Peyer's patch (tissue), 4 donors: ENCODE measurements at regions not wholly inside any gene's neighbourhood (a gene's known extent, or its start where the extent isn't known, plus 50 kb on each side); places are given as distances from the start of the nearest gene placed in this dataset.

Experiments
- DNase-seq, 3 donors: peaks; one replicate each; pipeline ENCODE4 v3.0.0-alpha.2; 2017 to 2019
- H3K27ac ChIP-seq, 4 donors: fragments of 200-600 bp; sonication (generic); one replicate each; pipeline ENCODE4 v1.5.1; 2016 to 2019
- H3K27me3 ChIP-seq, 2 donors: fragments of 200-600 bp; sonication (generic); one replicate each; pipeline ENCODE4 v1.5.1; 2019
- H3K36me3 ChIP-seq, 3 donors: fragments of 200-600 bp; sonication (generic); one replicate each; pipeline ENCODE4 v1.5.1; 2016 to 2019
- H3K4me1 ChIP-seq, 4 donors: fragments of 200-600 bp; sonication (generic); one replicate each; pipeline ENCODE4 v1.5.1; 2016 to 2019
- H3K4me3 ChIP-seq, 4 donors: fragments of 200-600 bp; sonication (generic); 1 replicate in 3 of 4; 2 replicates in 1 of 4; pipeline ENCODE4 v1.5.1; 2016 to 2019; ENCODE audit warnings: mild to moderate bottlenecking in 1 of 4
- H3K9me3 ChIP-seq, 4 donors: fragments of 200-600 bp; sonication (generic); one replicate each; pipeline ENCODE4 v1.5.1; 2016 to 2019; ENCODE audit warnings: mild to moderate bottlenecking in 1 of 4
- POLR2A ChIP-seq, 2 donors: fragments of 450-650 bp; IDR thresholded peaks; one replicate each; pipeline ENCODE4 v1.5.1; 2017; ENCODE audit warnings: antibody characterized with exemption in 2 of 2, mild to moderate bottlenecking in 2 of 2, moderate library complexity in 2 of 2
- TF ChIP-seq, protein P1 (sequence below), 6 experiments: fragments of 450-650 bp in 4 of 6; fragments of 200-600 bp in 2 of 6; sonication (generic) in 1 of 6; IDR thresholded peaks; one replicate each; pipeline ENCODE4 v1.5.1; 2017 to 2019; ENCODE audit warnings: antibody characterized with exemption in 6 of 6, mild to moderate bottlenecking in 3 of 6, moderate library complexity in 1 of 6

DNA sequence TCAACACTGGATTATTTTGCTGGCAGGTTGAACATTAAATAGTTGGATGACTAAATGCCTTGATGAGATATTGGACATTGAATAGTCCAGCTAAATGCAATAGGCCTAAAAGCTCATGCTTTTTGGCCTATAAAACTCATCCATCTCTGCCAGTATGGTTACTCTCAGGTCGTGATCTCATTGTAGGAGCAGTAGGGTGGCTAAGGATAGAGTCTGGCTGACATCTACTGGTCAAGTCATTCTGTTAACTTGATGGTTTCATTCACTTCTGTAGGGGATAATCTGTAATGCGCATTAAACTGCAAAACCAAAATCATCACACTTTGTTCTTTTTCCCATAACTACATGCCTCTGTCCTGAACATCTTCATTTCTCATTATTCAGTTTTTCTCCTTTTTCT, 227.0 kb downstream of the DKK2 start:
- TF ChIP-seq, protein P1, sequence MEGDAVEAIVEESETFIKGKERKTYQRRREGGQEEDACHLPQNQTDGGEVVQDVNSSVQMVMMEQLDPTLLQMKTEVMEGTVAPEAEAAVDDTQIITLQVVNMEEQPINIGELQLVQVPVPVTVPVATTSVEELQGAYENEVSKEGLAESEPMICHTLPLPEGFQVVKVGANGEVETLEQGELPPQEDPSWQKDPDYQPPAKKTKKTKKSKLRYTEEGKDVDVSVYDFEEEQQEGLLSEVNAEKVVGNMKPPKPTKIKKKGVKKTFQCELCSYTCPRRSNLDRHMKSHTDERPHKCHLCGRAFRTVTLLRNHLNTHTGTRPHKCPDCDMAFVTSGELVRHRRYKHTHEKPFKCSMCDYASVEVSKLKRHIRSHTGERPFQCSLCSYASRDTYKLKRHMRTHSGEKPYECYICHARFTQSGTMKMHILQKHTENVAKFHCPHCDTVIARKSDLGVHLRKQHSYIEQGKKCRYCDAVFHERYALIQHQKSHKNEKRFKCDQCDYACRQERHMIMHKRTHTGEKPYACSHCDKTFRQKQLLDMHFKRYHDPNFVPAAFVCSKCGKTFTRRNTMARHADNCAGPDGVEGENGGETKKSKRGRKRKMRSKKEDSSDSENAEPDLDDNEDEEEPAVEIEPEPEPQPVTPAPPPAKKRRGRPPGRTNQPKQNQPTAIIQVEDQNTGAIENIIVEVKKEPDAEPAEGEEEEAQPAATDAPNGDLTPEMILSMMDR (IDR thresholded peaks at IDR 0.05): peak in 3 of 6 experiments; percentile 48 to 50 (median 49)
- TF ChIP-seq POLR2A (IDR thresholded peaks at IDR 0.05): no peak
- H3K4me3 ChIP-seq: no peak overlapping the region
- no peaks in the 10 kb centered on the region for H3K36me3 ChIP-seq
- no peaks in the 10 kb centered on the region for H3K4me1 ChIP-seq
- no peak overlapping the region for H3K27ac ChIP-seq
- H3K9me3 ChIP-seq: no peaks in the 10 kb centered on the region
- H3K27me3 ChIP-seq: no peaks in the 10 kb centered on the region
- DNase-seq: no peak

DNA sequence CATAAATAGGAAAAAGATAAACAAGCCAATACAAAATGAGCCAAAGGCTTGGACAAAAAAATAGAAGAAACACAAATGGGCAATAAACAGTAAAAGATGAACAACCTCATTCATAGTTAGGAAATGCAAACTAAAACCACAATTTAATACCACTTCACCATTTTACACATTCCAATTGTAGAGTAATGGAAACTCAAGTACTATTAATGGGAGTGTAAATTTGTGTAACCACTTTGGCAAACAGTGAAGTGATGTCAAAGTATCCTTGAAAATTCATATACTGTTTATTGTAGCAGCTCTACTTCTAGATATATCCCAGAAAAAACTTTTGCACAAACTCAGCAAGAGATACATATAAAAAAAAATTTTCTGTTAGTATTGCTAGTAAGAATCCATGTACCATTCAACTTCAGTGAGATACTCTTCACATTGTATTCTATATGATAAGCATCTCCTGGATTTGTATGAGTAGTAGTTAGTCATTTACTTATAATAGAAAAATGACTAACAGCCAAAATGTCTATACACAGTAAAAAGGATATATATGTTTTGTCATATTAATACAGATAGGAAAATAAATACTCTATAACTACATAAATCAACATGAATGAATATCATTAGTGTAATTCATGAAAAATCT, 229.8 kb downstream of the DKK2 start:
- Histone ChIP-seq H3K9me3 (no peaks in the 10 kb centered on the region), H3K36me3 (no peaks in the 10 kb centered on the region), H3K27me3 (no peaks in the 10 kb centered on the region), H3K4me1 (no peaks in the 10 kb centered on the region), H3K27ac (no peak overlapping the region), H3K4me3 (no peak overlapping the region)
- TF ChIP-seq, protein P1 (IDR thresholded peaks at IDR 0.05): no peak
- TF ChIP-seq POLR2A (IDR thresholded peaks at IDR 0.05): no peak
- no peak for DNase-seq

DNA sequence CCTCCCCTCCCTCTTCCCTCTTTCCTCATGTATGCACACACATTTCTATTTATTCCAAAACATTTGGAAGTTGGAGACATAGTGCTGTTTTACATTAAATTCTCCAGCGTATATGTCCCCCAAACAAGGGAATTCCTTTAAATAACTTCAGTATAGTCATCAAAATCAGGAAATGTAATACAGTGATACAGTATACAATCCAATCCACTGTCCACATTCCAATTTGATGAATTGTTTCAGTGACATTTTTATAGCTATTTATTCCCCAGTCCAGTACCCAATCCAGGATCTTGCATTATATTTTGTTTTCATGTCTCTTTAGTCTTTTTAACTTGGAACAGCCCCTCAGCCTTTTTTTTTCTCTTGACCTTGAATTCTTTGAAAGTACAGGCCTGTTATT, 233.0 kb downstream of the DKK2 start:
- Histone ChIP-seq H3K4me3 (no peak overlapping the region), H3K27ac (no peak overlapping the region), H3K36me3 (no peaks in the 10 kb centered on the region), H3K9me3 (no peaks in the 10 kb centered on the region), H3K27me3 (no peaks in the 10 kb centered on the region), H3K4me1 (no peaks in the 10 kb centered on the region)
- DNase-seq: no peak
- no peak for TF ChIP-seq POLR2A (IDR thresholded peaks at IDR 0.05)
- TF ChIP-seq, protein P1 (IDR thresholded peaks at IDR 0.05): no peak

GRCh38 chr4:106801386-106801785, 234.7 kb downstream of the DKK2 start:
- no peak for DNase-seq
- Histone ChIP-seq H3K4me1 (no peaks in the 10 kb centered on the region), H3K4me3 (no peak overlapping the region), H3K27ac (no peak overlapping the region), H3K36me3 (no peaks in the 10 kb centered on the region), H3K27me3 (no peaks in the 10 kb centered on the region), H3K9me3 (no peaks in the 10 kb centered on the region)
- TF ChIP-seq, protein P1 (IDR thresholded peaks at IDR 0.05): no peak
- no peak for TF ChIP-seq POLR2A (IDR thresholded peaks at IDR 0.05)

- H3K36me3 ChIP-seq: no peaks in the 10 kb centered on the region
- no peaks in the 10 kb centered on the region for H3K4me1 ChIP-seq
- H3K27ac ChIP-seq: no peak overlapping the region
- H3K4me3 ChIP-seq: no peak overlapping the region
- H3K9me3 ChIP-seq: no peaks in the 10 kb centered on the region
- no peak for TF ChIP-seq POLR2A (IDR thresholded peaks at IDR 0.05)
- TF ChIP-seq, protein P1 (IDR thresholded peaks at IDR 0.05): no peak
- DNase-seq: no peak
- no peaks in the 10 kb centered on the region for H3K27me3 ChIP-seq
These were observed 239.2 kb downstream of the DKK2 start for GRCh38 chr4:106796876-106797275.

GRCh38 chr4:106795326-106795725, 240.8 kb downstream of the DKK2 start:
- no peak for TF ChIP-seq POLR2A (IDR thresholded peaks at IDR 0.05)
- TF ChIP-seq, protein P1 (IDR thresholded peaks at IDR 0.05): no peak
- Histone ChIP-seq H3K27me3 (no peaks in the 10 kb centered on the region), H3K4me3 (no peak overlapping the region), H3K4me1 (no peaks in the 10 kb centered on the region), H3K36me3 (no peaks in the 10 kb centered on the region), H3K9me3 (no peaks in the 10 kb centered on the region), H3K27ac (no peak overlapping the region)
- no peak for DNase-seq
